ENCODE measurements at regions not wholly inside any gene's neighbourhood (a gene's known extent, or its start where the extent isn't known, plus 50 kb on each side); places are given as distances from the start of the nearest gene placed in this dataset.

DNA sequence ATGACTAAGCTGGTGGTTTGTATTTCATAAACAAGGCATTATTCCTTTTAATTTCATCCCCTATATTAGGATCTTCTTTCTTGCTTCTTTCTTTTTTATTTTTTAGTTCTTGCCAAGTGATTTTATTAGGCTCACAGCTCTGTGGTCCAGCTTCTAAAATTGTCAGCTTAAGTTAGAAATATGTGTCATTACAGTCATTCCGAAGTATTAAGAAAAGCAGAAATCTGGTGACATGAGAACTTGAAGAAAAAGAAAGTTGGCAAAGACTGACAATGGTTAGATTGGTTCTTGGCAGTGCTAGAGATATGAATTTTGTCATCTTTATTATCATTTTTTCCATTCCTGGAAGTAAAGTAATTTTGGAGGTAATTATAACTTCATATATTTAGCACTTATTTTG lies 166.5 kb upstream of the PRR16 start:
- TF ChIP-seq, protein P1, sequence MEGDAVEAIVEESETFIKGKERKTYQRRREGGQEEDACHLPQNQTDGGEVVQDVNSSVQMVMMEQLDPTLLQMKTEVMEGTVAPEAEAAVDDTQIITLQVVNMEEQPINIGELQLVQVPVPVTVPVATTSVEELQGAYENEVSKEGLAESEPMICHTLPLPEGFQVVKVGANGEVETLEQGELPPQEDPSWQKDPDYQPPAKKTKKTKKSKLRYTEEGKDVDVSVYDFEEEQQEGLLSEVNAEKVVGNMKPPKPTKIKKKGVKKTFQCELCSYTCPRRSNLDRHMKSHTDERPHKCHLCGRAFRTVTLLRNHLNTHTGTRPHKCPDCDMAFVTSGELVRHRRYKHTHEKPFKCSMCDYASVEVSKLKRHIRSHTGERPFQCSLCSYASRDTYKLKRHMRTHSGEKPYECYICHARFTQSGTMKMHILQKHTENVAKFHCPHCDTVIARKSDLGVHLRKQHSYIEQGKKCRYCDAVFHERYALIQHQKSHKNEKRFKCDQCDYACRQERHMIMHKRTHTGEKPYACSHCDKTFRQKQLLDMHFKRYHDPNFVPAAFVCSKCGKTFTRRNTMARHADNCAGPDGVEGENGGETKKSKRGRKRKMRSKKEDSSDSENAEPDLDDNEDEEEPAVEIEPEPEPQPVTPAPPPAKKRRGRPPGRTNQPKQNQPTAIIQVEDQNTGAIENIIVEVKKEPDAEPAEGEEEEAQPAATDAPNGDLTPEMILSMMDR (IDR thresholded peaks at IDR 0.05; ENCODE audit: insufficient read depth, low read depth, low read length): no peak
- TF ChIP-seq EZH2 (IDR thresholded peaks at IDR 0.05; ENCODE audit: insufficient read depth, low read length): no peak
